Bronchial epithelial cell (primary cell): ENCODE measurements at regions not wholly inside any gene's neighbourhood (a gene's known extent, or its start where the extent isn't known, plus 50 kb on each side); places are given as distances from the start of the nearest gene placed in this dataset.

Experiments
- DNase-seq: peaks from one replicate; pipeline ENCODE4 v3.0.0-alpha.2; 2010; ENCODE audit warnings: low read depth
- FAIRE-seq: peaks from 2 replicates; lab custom pipeline; 2011; peaks lifted over from hg19 to GRCh38; lab: Jason Lieb, UNC
- H3K27me3 ChIP-seq: 2 replicates; pipeline ENCODE4 v1.5.1; 2011; ENCODE audit warnings: low read length; ENCODE audit not compliant: control insufficient read depth, insufficient read depth
- H3K36me3 ChIP-seq: 2 replicates; pipeline ENCODE4 v1.5.1; 2011; ENCODE audit warnings: low read length; ENCODE audit not compliant: control insufficient read depth, insufficient read depth
- H3K4me3 ChIP-seq: 2 replicates; pipeline ENCODE4 v1.5.1; 2011; ENCODE audit warnings: mild to moderate bottlenecking, low read depth, low read length, control low read depth
- TF ChIP-seq, protein P1 (sequence below): IDR thresholded peaks from 2 replicates; pipeline ENCODE4 v1.5.1; 2011; ENCODE audit warnings: mild to moderate bottlenecking, moderate library complexity, low read length, control low read depth, inconsistent platforms; ENCODE audit not compliant: insufficient read depth, severe bottlenecking

DNA sequence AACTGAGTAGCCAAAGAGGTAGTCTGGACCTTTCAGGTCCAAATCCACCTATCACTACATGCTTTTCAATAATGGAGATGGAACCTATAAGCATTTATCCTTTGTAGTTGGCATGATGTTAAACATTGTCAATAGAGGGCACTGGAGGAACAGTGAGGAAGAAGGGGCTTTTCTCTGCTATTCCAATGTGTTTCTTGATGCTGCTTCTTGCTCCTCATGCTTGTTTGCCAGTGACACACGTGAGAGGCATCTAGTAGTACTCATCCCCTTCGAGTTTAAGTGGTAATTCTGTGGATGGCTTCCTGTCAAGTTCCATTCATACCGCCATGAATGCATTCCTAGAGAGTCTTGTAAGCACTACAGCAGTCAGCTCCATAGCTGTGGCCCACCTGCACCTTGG is 84.0 kb downstream of the NAA11 start:
- no peaks in the 10 kb centered on the region for H3K27me3 ChIP-seq
- H3K36me3 ChIP-seq, result no peaks in the 10 kb centered on the region
- FAIRE-seq, result no peak
- TF ChIP-seq, protein P1, sequence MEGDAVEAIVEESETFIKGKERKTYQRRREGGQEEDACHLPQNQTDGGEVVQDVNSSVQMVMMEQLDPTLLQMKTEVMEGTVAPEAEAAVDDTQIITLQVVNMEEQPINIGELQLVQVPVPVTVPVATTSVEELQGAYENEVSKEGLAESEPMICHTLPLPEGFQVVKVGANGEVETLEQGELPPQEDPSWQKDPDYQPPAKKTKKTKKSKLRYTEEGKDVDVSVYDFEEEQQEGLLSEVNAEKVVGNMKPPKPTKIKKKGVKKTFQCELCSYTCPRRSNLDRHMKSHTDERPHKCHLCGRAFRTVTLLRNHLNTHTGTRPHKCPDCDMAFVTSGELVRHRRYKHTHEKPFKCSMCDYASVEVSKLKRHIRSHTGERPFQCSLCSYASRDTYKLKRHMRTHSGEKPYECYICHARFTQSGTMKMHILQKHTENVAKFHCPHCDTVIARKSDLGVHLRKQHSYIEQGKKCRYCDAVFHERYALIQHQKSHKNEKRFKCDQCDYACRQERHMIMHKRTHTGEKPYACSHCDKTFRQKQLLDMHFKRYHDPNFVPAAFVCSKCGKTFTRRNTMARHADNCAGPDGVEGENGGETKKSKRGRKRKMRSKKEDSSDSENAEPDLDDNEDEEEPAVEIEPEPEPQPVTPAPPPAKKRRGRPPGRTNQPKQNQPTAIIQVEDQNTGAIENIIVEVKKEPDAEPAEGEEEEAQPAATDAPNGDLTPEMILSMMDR, result no peak
- H3K4me3 ChIP-seq, result no peak overlapping the region
- peak; percentile 35 for DNase-seq

DNA sequence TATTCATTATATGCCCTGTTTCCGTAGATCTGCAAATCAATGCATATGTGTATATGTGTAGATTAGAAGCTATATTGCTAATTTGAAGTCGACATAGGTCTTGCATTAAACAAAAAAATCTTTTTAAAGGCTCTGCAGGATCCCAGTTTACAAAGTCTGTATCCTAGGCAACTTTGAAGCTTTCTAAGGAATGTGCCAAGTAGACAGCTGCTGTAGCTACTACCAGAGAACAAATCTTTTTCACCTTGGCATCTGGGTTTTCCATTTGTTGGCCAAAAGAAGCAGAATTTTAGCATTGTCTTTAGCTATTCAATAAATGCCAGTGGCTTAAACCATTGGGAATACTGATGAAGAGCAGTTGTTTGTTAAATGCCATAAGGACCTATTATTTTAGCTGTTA is 88.0 kb downstream of the NAA11 start:
- TF ChIP-seq, protein P1, result no peak
- H3K36me3 ChIP-seq, result no peaks in the 10 kb centered on the region
- FAIRE-seq (no peak), DNase-seq (no peak)
- no peak overlapping the region for H3K4me3 ChIP-seq
- peaks cover 2% of the 10 kb centered on the region for H3K27me3 ChIP-seq

DNA sequence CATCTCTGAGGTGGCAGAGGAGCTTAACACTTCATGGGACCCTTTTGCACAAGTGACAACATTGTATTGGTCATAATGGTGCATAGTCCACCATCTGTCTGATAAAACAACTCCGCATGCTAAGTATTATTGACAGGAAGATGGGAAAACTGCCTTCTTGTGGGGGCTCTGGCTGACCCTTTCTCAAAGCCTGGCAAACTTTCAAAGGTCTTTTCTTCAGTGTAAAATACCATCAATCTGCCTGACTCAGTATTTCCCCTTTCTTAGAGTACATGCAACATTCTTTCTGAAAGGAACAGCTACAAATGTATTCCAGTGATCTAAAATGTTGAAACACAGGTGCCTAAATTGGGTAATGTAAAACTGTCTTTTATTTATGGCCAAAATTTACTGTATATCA is 89.1 kb downstream of the NAA11 start:
- no peaks in the 10 kb centered on the region for H3K36me3 ChIP-seq
- TF ChIP-seq, protein P1, result no peak
- H3K27me3 ChIP-seq, result peaks cover 2% of the 10 kb centered on the region
- no peak overlapping the region for H3K4me3 ChIP-seq
- DNase-seq (no peak), FAIRE-seq (no peak)

DNA sequence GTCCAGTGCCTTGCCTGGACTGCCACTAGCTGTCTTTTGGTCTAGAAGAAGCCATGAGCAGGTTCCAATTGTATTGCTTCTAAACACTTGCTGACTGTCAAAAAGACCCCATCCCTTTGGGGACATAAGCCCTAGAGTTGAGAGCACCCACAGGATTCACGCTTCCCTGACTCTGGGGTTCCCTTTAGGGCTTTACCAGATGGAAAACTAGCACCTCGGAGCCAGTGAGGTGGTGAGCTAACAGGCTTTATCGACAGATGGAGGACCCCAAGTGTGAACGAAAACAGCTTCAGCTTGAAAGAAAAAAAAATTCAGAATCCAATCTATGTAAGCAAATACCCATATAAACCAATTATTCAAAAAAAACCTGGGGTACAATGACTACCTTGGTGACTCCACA is 90.8 kb downstream of the NAA11 start:
- TF ChIP-seq, protein P1, result no peak
- Histone ChIP-seq H3K27me3 (peaks cover 2% of the 10 kb centered on the region), H3K36me3 (no peaks in the 10 kb centered on the region), H3K4me3 (no peak overlapping the region)
- FAIRE-seq (no peak), DNase-seq (no peak)

DNA sequence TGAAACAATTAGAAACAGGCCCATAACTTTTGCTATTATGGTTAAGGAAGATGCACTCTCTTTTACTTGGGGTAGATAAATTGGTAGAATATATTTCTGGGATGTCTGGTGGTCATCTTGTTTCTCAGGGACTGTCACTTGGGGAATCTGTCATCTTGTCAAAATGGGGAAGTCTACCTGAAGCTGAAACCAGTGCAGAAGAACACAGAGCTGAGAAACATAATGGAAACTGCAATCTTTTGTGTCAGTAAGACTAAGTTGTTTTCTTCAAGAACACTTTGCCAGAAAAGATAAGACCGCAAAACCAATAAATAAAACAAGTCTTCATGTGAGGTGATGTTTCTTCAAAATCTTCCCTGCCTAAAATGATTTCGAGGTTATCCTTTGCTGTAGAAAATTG is 92.0 kb downstream of the NAA11 start:
- H3K27me3 ChIP-seq, result peaks cover 2% of the 10 kb centered on the region
- FAIRE-seq, result no peak
- TF ChIP-seq, protein P1, result no peak
- no peak for DNase-seq
- no peaks in the 10 kb centered on the region for H3K36me3 ChIP-seq
- H3K4me3 ChIP-seq, result no peak overlapping the region

DNA sequence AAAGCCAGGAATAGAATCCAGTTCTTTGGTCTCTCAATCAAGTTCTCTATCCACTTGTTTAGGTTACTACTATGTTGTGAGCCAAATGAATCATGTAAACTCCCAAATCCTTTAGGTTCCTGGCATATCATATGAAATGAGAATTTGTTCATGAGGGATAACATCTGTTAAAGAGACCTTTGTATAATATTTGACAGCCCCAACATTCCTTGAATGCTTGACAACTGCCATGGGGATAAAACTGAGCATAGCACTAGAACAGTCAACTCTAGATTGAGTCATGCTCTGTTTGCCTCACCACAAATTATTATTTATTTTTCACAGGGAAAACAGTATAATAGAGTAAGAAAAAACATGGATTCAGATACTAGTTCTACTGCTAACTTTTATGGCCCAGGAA is 93.3 kb downstream of the NAA11 start:
- peak; percentile 17 for DNase-seq
- TF ChIP-seq, protein P1, result no peak
- H3K36me3 ChIP-seq, result no peaks in the 10 kb centered on the region
- no peak for FAIRE-seq
- H3K4me3 ChIP-seq, result no peak overlapping the region
- H3K27me3 ChIP-seq, result peaks cover 2% of the 10 kb centered on the region
